Breast epithelium (tissue), 3 donors: ENCODE measurements at regions not wholly inside any gene's neighbourhood (a gene's known extent, or its start where the extent isn't known, plus 50 kb on each side); places are given as distances from the start of the nearest gene placed in this dataset.

Experiments used
- CTCF ChIP-seq, 3 donors: fragments of 450-650 bp; IDR thresholded peaks; one replicate each; pipeline ENCODE4 v1.5.1; 2016 to 2017; ENCODE audit warnings: antibody characterized with exemption in 3 of 3, mild to moderate bottlenecking in 3 of 3, moderate library complexity in 3 of 3
- POLR2A ChIP-seq: fragments of 450-650 bp; IDR thresholded peaks from one replicate; pipeline ENCODE4 v1.6.1; 2016; ENCODE audit warnings: antibody characterized with exemption, mild to moderate bottlenecking, moderate library complexity
- POLR2AphosphoS5 ChIP-seq, 3 donors: sonication (generic); formaldehyde crosslinking; IDR thresholded peaks; one replicate each; pipeline ENCODE4 v1.6.1; 2017; ENCODE audit warnings: antibody characterized with exemption in 3 of 3

DNA sequence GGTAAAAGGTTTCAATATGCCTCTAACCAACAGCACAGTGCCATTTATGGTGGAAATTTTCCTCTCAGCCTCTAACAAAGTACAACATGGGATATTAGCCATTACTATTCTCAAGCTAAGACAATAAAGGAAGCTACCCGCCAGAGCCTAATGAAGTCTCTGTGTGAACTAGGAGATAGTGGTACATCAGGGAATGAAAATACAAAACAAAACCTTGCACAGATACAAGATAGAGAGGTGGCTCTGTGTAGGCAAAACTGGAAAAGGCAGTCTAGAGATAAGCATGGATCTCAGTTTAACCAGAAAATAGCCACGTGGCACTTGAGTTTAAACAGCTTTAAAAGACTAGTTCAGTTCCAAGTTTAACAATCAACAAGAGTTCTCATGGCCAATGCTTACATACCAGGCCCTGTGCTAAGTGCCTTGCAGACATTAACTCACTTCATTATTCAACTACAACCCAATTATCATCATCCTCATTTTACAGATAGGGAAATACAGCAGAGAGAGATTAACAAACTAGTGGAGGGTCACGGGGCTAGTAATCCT, 279.3 kb downstream of the IGSF11 start:
- TF ChIP-seq CTCF (IDR thresholded peaks at IDR 0.05) (no peak), POLR2A (no peak), POLR2AphosphoS5 (IDR thresholded peaks at IDR 0.05) (no peak)
